ENCODE measurements at regions not wholly inside any gene's neighbourhood (a gene's known extent, or its start where the extent isn't known, plus 50 kb on each side); places are given as distances from the start of the nearest gene placed in this dataset.
"Not testable (repeated sequence)": the region's sequence is repeated elsewhere in the genome, so short reads cannot be mapped to it uniquely, and the experiment has no call there.

GRCh38 chr4:128672596-128672995 is 136.9 kb upstream of the JADE1 start:
- not testable (repeated sequence) for H3K4me3 ChIP-seq (ENCODE audit: low read length); H3K36me3 ChIP-seq (ENCODE audit: control insufficient read depth, insufficient read depth, low read length); H3K27ac ChIP-seq (ENCODE audit: low read length); H3K4me1 ChIP-seq (ENCODE audit: control insufficient read depth, insufficient read depth, low read length); H3K9me3 ChIP-seq (ENCODE audit: control insufficient read depth, insufficient read depth, low read length); H3K27me3 ChIP-seq (ENCODE audit: control insufficient read depth, insufficient read depth, low read length); DNase-seq (ENCODE audit: low read depth, low spot score)
- no CpG with 5 or more reads among the region's 22 CpGs for WGBS (ENCODE audit: insufficient coverage, insufficient read length)

- Histone ChIP-seq H3K27ac (ENCODE audit: low read length) (no peak overlapping the region), H3K4me3 (ENCODE audit: low read length) (no peak overlapping the region), H3K4me1 (ENCODE audit: control insufficient read depth, insufficient read depth, low read length) (no peaks in the 10 kb centered on the region), H3K36me3 (ENCODE audit: control insufficient read depth, insufficient read depth, low read length) (no peaks in the 10 kb centered on the region), H3K9me3 (ENCODE audit: control insufficient read depth, insufficient read depth, low read length) (no peaks in the 10 kb centered on the region), H3K27me3 (ENCODE audit: control insufficient read depth, insufficient read depth, low read length) (no peaks in the 10 kb centered on the region)
- no peak for DNase-seq (ENCODE audit: low read depth, low spot score)
- WGBS (ENCODE audit: insufficient coverage, insufficient read length), result no CpG with 5 or more reads among the region's 4 CpGs
These were observed 139.0 kb upstream of the JADE1 start for GRCh38 chr4:128670513-128670912.

GRCh38 chr4:128668566-128668965 is 140.9 kb upstream of the JADE1 start:
- Histone ChIP-seq H3K4me3 (ENCODE audit: low read length) (no peak overlapping the region), H3K27me3 (ENCODE audit: control insufficient read depth, insufficient read depth, low read length) (no peaks in the 10 kb centered on the region), H3K4me1 (ENCODE audit: control insufficient read depth, insufficient read depth, low read length) (no peaks in the 10 kb centered on the region), H3K36me3 (ENCODE audit: control insufficient read depth, insufficient read depth, low read length) (no peaks in the 10 kb centered on the region), H3K27ac (ENCODE audit: low read length) (no peak overlapping the region), H3K9me3 (ENCODE audit: control insufficient read depth, insufficient read depth, low read length) (no peaks in the 10 kb centered on the region)
- WGBS (ENCODE audit: insufficient coverage, insufficient read length), result no CpG with 5 or more reads among the region's 5 CpGs
- DNase-seq (ENCODE audit: low read depth, low spot score), result no peak

GRCh38 chr4:128665514-128665913 is 144.0 kb upstream of the JADE1 start:
- Histone ChIP-seq H3K4me3 (ENCODE audit: low read length) (no peak overlapping the region), H3K27ac (ENCODE audit: low read length) (no peak overlapping the region), H3K27me3 (ENCODE audit: control insufficient read depth, insufficient read depth, low read length) (no peaks in the 10 kb centered on the region), H3K36me3 (ENCODE audit: control insufficient read depth, insufficient read depth, low read length) (no peaks in the 10 kb centered on the region), H3K9me3 (ENCODE audit: control insufficient read depth, insufficient read depth, low read length) (no peaks in the 10 kb centered on the region), H3K4me1 (ENCODE audit: control insufficient read depth, insufficient read depth, low read length) (no peaks in the 10 kb centered on the region)
- no peak for DNase-seq (ENCODE audit: low read depth, low spot score)
- WGBS (ENCODE audit: insufficient coverage, insufficient read length), result no CpG with 5 or more reads among the region's 2 CpGs

- H3K4me1 ChIP-seq (ENCODE audit: control insufficient read depth, insufficient read depth, low read length), result no peaks in the 10 kb centered on the region
- no peak overlapping the region for H3K4me3 ChIP-seq (ENCODE audit: low read length)
- H3K36me3 ChIP-seq (ENCODE audit: control insufficient read depth, insufficient read depth, low read length), result no peaks in the 10 kb centered on the region
- no CpG with 5 or more reads among the region's 3 CpGs for WGBS (ENCODE audit: insufficient coverage, insufficient read length)
- no peak for DNase-seq (ENCODE audit: low read depth, low spot score)
- H3K27ac ChIP-seq (ENCODE audit: low read length), result no peak overlapping the region
- no peaks in the 10 kb centered on the region for H3K9me3 ChIP-seq (ENCODE audit: control insufficient read depth, insufficient read depth, low read length)
- H3K27me3 ChIP-seq (ENCODE audit: control insufficient read depth, insufficient read depth, low read length), result no peaks in the 10 kb centered on the region
These were observed 146.2 kb upstream of the JADE1 start for GRCh38 chr4:128663325-128663724.

- WGBS (ENCODE audit: insufficient coverage, insufficient read length), result no CpG with 5 or more reads among the region's 6 CpGs
- no peaks in the 10 kb centered on the region for H3K36me3 ChIP-seq (ENCODE audit: control insufficient read depth, insufficient read depth, low read length)
- no peaks in the 10 kb centered on the region for H3K27me3 ChIP-seq (ENCODE audit: control insufficient read depth, insufficient read depth, low read length)
- no peak overlapping the region for H3K4me3 ChIP-seq (ENCODE audit: low read length)
- H3K4me1 ChIP-seq (ENCODE audit: control insufficient read depth, insufficient read depth, low read length), result no peaks in the 10 kb centered on the region
- H3K9me3 ChIP-seq (ENCODE audit: control insufficient read depth, insufficient read depth, low read length), result no peaks in the 10 kb centered on the region
- no peak overlapping the region for H3K27ac ChIP-seq (ENCODE audit: low read length)
- DNase-seq (ENCODE audit: low read depth, low spot score), result no peak
These were observed 148.0 kb upstream of the JADE1 start for GRCh38 chr4:128661479-128661878.

GRCh38 chr4:128660361-128661215 is 148.9 kb upstream of the JADE1 start:
- Histone ChIP-seq H3K4me3 (ENCODE audit: low read length) (no peak overlapping the region), H3K4me1 (ENCODE audit: control insufficient read depth, insufficient read depth, low read length) (no peaks in the 10 kb centered on the region), H3K36me3 (ENCODE audit: control insufficient read depth, insufficient read depth, low read length) (no peaks in the 10 kb centered on the region), H3K27me3 (ENCODE audit: control insufficient read depth, insufficient read depth, low read length) (no peaks in the 10 kb centered on the region), H3K27ac (ENCODE audit: low read length) (no peak overlapping the region), H3K9me3 (ENCODE audit: control insufficient read depth, insufficient read depth, low read length) (no peaks in the 10 kb centered on the region)
- no CpG with 5 or more reads among the region's 3 CpGs for WGBS (ENCODE audit: insufficient coverage, insufficient read length)
- DNase-seq (ENCODE audit: low read depth, low spot score), result no peak

GRCh38 chr4:128658214-128658631 is 151.3 kb upstream of the JADE1 start:
- Histone ChIP-seq H3K4me1 (ENCODE audit: control insufficient read depth, insufficient read depth, low read length) (no peaks in the 10 kb centered on the region), H3K9me3 (ENCODE audit: control insufficient read depth, insufficient read depth, low read length) (no peaks in the 10 kb centered on the region), H3K4me3 (ENCODE audit: low read length) (no peak overlapping the region), H3K27me3 (ENCODE audit: control insufficient read depth, insufficient read depth, low read length) (no peaks in the 10 kb centered on the region), H3K27ac (ENCODE audit: low read length) (no peak overlapping the region), H3K36me3 (ENCODE audit: control insufficient read depth, insufficient read depth, low read length) (no peaks in the 10 kb centered on the region)
- no peak for DNase-seq (ENCODE audit: low read depth, low spot score)
- 100% methylated on average over 2 of the region's 4 CpGs for WGBS (ENCODE audit: insufficient coverage, insufficient read length)

GRCh38 chr4:128657638-128658037 is 151.9 kb upstream of the JADE1 start:
- Histone ChIP-seq H3K4me1 (ENCODE audit: control insufficient read depth, insufficient read depth, low read length) (no peaks in the 10 kb centered on the region), H3K27ac (ENCODE audit: low read length) (no peak overlapping the region), H3K4me3 (ENCODE audit: low read length) (no peak overlapping the region), H3K36me3 (ENCODE audit: control insufficient read depth, insufficient read depth, low read length) (no peaks in the 10 kb centered on the region), H3K27me3 (ENCODE audit: control insufficient read depth, insufficient read depth, low read length) (no peaks in the 10 kb centered on the region), H3K9me3 (ENCODE audit: control insufficient read depth, insufficient read depth, low read length) (no peaks in the 10 kb centered on the region)
- no CpG with 5 or more reads among the region's 4 CpGs for WGBS (ENCODE audit: insufficient coverage, insufficient read length)
- DNase-seq (ENCODE audit: low read depth, low spot score), result no peak

- H3K9me3 ChIP-seq (ENCODE audit: control insufficient read depth, insufficient read depth, low read length), result no peaks in the 10 kb centered on the region
- no peak overlapping the region for H3K27ac ChIP-seq (ENCODE audit: low read length)
- DNase-seq (ENCODE audit: low read depth, low spot score), result no peak
- H3K4me3 ChIP-seq (ENCODE audit: low read length), result no peak overlapping the region
- no peaks in the 10 kb centered on the region for H3K4me1 ChIP-seq (ENCODE audit: control insufficient read depth, insufficient read depth, low read length)
- H3K27me3 ChIP-seq (ENCODE audit: control insufficient read depth, insufficient read depth, low read length), result no peaks in the 10 kb centered on the region
- WGBS (ENCODE audit: insufficient coverage, insufficient read length), result no CpG with 5 or more reads among the region's 3 CpGs
- no peaks in the 10 kb centered on the region for H3K36me3 ChIP-seq (ENCODE audit: control insufficient read depth, insufficient read depth, low read length)
These were observed 155.0 kb upstream of the JADE1 start for GRCh38 chr4:128654465-128654864.

Measured in iPS DF 6.9 (cell line).